Erythroblast (primary cell): ENCODE measurements at regions not wholly inside any gene's neighbourhood (a gene's known extent, or its start where the extent isn't known, plus 50 kb on each side); places are given as distances from the start of the nearest gene placed in this dataset.

Experiments used
- DNase-seq, 2 experiments: peaks; one replicate each; lab custom pipeline; 2025; lab: John Stamatoyannopoulos, UW
- GATA1 ChIP-seq: IDR thresholded peaks from 2 replicates; pipeline ENCODE4 v1.6.1; 2011; ENCODE audit warnings: low read depth, mild to moderate bottlenecking, control low read depth, low read length, moderate library complexity
- POLR2A ChIP-seq: IDR thresholded peaks from 2 replicates; pipeline ENCODE4 v1.6.1; 2011; ENCODE audit warnings: mild to moderate bottlenecking, low read length

DNA sequence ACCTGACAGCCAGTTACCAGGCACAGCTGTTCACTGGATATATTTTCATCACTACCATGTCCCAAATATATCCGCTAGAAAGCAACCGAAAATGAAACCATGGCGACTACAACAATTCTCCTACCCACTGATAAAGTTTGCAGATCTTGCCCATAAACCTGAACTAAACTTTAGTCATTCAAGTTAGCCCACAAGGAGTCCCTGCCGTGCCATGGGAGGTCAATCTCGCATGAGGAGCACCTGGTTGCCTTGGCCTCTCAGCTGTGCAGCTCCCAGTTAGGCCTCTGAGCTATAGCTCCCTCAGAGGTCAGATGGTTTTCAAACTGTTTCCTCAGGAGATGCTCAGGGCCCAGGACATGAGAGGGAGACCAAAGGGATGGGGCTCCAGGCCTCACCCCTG, 211.1 kb upstream of the RNF32 start:
- no peak for DNase-seq
- TF ChIP-seq GATA1 (no peak), POLR2A (no peak)

DNA sequence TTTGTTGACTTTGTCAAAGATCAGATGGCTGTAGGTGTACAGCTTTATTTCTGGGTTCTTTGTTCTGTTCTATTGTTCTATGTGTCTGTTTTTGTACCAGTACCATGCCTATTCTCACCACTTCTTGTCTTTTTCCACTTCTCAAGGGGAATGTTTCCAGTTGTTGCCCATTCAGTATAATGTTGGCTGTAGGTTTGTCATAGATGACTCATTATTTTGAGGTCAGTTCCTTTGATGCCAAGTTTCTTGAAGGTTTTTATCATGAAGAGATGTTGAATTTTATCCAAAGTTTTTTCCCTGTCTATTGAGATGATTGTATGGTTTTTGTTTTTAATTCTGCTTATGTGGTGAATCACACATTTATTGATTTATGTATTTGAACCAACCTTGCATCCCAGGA, 216.7 kb upstream of the RNF32 start:
- TF ChIP-seq GATA1 (no peak), POLR2A (no peak)
- no peak for DNase-seq

DNA sequence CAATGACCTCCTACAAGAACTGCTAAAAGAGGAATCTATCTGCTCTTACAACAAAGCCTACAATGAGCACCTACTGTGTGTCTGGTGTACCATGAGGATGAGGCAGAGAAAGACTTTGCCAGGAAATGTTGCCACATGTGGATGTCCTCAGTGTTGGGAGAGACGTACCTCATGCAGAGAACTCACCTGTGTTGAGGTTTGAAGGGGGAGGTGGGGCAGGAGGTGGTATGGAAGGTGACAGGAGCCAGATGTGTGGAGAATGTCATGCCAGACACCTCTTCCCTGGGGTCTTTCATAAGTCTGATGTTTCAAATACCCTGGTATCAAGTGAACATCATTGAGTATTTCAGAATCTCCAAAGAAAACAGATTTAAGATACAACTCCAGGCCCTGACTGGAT, 220.1 kb upstream of the RNF32 start:
- no peak for DNase-seq
- no peak for TF ChIP-seq POLR2A
- TF ChIP-seq GATA1: no peak

DNA sequence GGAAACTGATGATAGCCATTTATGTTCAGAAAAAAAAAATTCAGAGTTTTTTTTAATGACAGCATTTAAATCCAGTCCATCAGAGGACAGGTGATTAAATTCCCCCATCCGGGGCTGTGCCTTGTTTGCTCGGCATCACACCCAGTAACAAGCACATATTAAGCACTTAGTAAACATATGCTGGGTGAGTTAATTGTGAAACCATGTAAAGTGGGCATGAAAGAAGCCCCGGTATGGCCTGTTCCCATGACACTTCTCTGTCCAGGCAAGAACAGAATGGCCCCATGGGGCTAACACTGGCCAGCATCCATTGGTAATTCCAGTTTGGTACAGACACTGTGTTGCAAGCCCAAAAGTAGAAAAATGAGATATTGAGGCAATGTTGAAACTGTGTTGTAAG, 220.8 kb upstream of the RNF32 start:
- DNase-seq: no peak
- TF ChIP-seq POLR2A: no peak
- TF ChIP-seq GATA1: no peak

DNA sequence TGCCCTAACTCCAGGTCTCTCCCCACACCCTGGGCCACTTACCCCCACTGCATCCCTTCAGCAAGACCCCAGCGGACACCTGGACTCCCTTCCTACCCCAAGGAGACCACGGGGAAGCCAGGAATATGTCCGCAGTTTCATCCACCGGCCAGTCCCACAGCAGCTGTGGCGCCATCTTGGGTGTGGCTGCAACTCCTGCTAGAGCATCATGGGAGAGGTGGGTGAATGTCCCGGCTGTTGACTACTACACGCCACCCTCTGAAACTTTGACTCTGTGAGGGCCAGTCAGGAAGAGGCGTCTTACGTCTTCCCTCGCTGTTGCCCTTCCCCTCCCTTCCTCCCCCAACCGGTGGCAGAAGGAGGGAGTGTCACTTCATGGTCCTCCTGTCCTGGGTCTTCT, 238.3 kb upstream of the RNF32 start:
- TF ChIP-seq POLR2A: no peak
- TF ChIP-seq GATA1: no peak
- no peak for DNase-seq

DNA sequence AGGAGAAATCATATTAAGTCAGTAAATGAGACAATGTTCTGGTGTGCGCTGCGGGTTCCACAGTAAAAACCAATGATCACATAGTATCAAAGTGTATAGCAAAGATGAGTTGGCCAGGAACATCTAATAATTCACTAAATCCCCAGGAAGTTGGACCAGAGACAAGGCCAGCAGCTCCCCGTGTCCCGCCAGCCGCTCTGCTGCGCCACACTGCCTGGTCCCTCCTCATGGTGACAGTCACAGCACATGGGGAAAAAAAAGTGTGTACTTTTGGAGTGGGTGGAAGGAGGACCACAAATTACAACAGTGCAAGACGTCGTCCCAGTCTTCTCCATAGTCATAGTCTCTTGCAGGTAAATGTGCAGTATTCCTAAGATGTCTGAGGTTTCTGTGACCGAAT, 239.0 kb upstream of the RNF32 start:
- DNase-seq: no peak
- TF ChIP-seq POLR2A (no peak), GATA1 (no peak)

DNA sequence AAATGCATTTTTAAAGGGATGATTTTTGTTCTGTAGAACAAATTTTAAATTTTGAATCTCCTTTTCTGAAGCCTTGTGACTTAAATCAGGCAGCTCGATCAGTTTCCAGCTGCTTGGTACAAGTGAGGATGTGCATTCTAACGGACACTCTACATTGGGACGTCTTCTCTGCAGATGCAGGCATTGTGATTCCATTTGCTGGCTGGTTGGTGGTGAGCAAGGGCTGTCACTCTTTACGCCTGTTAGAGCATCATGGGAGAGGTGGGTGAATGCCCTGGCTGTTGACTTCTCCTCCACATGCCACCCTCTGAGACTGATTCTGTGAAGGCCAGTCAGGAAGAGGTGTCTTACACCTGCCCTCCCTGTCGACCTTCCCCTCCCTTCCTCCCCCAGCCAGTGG, 240.5 kb upstream of the RNF32 start:
- DNase-seq: no peak
- TF ChIP-seq GATA1 (no peak), POLR2A (no peak)

DNA sequence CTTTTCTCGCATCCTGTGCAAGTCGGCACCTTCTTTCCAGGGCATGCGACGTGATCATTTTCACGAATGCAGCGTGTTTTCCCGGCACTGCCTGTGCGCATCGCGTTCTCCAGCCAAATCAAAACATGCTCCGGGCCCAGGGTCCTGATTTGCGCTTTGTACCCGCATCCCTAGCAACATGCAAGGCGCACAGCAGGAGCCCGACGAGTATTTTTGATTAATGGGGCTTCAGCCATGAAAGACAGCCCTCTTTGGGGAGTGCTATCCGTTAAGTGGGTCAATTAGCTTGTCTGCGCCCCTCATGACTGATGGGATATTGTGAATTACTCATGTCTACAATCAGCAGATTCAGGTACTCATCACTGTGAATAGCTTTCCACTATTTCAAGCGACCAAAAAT, 243.3 kb upstream of the RNF32 start:
- no peak for DNase-seq
- TF ChIP-seq GATA1 (no peak), POLR2A (no peak)

DNA sequence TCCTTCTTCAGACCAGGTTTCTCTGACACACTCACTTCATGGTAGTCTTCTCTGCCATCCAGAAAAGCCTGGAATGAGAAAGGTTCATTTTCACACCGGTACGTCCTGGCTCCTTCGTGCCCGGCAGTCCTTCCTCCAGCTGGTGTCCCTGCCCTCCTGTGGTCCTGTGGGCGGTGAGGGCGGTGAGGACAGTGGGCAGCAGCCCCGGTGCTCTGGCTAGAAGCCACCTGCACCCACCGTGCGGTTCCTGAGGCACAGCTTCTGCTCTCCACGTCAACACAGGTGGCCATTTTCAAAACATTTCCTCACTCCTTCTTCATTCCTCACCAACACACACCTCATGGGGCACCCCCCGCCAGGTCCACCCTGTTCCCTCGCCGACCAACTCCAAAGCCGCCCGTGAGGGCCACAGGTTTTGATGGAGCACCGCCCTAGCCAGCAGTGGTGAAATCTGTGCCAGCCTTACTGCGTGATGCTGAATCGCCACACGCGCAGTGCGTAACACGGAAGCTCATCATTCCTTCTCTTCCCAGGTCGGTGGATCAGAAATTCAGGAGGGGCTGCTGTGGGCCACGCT, 251.4 kb upstream of the RNF32 start:
- no peak for TF ChIP-seq POLR2A
- no peak for TF ChIP-seq GATA1
- DNase-seq: no peak

DNA sequence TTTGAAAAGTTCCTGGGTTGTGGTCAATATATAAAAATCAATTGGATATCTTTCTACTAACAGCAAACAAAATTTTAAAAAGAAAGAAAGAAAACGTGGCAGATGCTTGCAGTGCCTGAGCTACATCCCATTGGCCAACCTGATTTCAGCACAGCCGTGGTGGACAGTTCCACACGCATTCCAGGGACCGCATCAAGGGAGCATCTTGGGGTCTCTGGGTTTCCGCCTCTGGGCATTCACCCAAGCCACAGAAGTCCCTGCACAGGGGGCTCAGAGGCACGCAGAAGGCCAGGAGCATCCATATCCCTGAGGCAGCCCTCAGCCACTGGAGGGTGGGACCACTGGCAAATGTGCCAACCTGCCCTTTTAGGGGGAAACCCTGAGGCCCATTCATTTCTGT, 254.5 kb upstream of the RNF32 start:
- no peak for DNase-seq
- TF ChIP-seq GATA1 (no peak), POLR2A (no peak)

DNA sequence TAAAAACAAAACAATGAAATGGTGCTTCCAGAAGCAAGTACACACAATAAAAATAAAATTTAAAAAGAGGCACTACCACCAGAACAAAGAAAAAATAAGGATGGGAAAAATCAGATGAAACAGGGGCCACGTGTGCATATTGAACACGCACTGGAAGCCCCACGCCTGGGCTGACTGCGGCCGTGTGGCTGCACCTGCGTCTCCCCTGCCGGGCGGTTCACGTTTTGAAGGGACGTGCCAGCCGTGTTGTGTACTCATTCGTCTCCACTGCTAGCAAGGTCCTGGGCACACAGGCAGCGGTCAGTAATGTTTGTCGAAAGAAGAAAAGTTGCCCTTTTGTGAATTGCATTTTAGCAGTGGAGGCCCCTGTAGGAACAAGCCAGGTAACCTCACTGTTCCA, 255.9 kb upstream of the RNF32 start:
- DNase-seq: no peak
- no peak for TF ChIP-seq POLR2A
- TF ChIP-seq GATA1: no peak

DNA sequence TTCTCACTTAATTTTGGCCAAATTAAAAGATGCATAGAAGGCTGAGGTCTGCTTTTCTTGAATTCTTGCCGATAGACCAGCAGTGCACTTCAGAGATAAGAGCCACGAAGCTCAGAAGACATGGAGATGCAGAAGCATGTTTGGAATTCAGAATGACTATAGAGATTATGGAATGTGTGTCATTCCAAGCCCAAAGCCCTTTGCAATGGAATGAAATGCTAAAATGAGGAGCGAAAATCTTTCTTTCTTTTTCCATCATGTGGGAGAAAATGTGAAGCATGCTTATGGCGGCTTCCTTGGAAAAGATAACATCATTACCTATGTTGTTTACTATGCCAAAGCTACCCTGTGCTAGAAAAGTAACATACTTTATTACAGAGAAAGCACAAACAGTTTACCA, 257.0 kb upstream of the RNF32 start:
- no peak for DNase-seq
- no peak for TF ChIP-seq GATA1
- no peak for TF ChIP-seq POLR2A

DNA sequence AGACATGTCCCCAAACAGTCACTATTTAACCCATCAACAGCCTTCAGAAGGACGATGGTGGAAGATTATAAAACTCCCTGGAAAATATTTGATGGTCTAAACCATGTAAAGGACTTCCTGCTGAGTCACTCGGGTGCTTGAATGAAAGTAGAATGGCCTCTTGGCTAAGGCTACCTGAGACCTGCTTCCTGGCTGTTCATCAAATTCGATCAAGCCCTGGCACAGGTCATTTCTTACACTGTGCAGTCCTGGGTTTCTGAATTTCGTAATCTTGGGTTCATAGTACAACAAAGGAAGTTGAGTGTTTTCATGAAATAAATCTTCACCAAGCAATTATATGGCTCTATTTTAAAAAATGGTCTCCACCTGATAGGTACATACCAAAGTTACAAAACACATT, 260.3 kb upstream of the RNF32 start:
- no peak for DNase-seq
- TF ChIP-seq POLR2A: no peak
- TF ChIP-seq GATA1: no peak

DNA sequence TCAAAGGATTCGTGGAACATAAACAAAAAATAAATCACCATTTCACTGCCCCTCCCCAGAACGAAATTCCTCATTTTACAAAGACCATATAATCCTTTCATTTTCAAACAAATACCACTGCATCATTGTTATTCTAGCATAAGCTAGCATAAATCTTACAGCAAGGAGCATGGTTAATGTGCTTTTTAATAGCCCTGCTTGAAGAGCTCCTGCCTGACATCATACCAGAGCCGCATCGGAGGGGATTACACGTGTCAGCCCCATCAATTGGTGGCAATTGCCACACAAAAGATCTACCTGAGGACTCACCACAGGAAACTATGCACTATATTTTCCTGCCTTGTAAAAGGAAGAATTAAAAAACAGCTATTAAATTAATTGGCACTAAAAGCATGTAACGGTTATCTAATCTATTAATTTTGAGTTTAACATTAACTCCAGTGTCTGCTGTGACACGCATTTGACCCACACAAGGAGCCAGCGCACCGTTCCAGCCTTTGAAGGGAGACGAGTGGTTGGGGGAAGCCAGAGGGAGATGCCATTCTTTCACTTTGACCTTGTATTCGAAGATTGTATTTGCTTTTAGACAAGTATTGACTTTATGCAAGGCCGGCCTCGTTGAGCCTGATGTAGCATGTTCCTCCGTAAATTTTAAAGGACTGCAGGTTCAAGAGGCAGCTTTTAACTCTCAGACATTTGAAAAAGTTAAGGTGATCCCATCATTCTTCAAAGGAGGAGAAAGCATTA, 261.1 kb upstream of the RNF32 start:
- DNase-seq: no peak
- TF ChIP-seq POLR2A: no peak
- TF ChIP-seq GATA1: no peak

DNA sequence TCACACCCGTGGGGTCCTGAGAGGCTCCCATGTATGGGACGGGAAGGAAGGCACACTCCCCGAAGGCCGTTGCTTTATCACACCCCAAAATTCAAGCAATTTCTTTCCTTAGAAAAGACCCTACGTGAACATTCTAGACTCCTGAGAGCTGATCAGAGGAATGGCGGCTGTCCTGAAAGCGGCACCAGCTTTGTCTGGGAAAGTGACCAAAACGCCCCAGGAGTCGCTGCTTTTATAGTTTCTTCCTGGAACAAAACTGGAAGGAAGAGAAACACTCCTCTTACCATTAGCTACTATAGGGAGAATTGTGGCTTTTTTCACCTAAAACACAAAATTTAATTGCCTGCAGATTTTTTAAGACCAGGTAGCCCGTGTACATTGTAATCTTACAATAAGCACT, 261.8 kb upstream of the RNF32 start:
- DNase-seq: no peak
- TF ChIP-seq POLR2A (no peak), GATA1 (no peak)
